ENCODE measurements at regions not wholly inside any gene's neighbourhood (a gene's known extent, or its start where the extent isn't known, plus 50 kb on each side); places are given as distances from the start of the nearest gene placed in this dataset.

GRCh38 chr2:234304950-234305349, 191.9 kb downstream of the ARL4C start:
- FAIRE-seq = no peak

- FAIRE-seq = no peak
Measured at GRCh38 chr2:234302664-234302991, 194.3 kb downstream of the ARL4C start.

GRCh38 chr2:234300932-234301823, 195.7 kb downstream of the ARL4C start:
- FAIRE-seq = no peak

GRCh38 chr2:234300391-234300925, 196.4 kb downstream of the ARL4C start:
- no peak for FAIRE-seq

DNA sequence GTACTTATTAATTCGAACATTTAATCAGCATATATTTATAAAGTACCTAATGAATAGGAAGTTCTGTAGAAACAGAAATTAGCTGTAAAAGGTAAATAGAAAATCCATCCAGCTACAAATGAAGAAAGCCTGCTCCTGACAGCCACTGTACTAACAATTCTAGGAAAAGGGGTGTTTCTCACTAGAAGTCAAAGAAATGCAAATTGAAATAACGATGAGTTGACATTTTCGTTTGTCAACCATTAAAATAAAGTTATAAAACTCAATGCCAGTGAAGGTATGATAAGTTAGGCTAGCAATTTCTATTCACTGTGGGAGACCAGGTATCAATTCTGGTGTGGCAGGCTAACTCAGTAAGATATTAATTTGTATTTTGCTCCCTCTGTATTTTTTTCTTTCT, 198.0 kb downstream of the ARL4C start:
- FAIRE-seq = no peak

GRCh38 chr2:234296991-234297390, 199.9 kb downstream of the ARL4C start:
- FAIRE-seq = no peak

DNA sequence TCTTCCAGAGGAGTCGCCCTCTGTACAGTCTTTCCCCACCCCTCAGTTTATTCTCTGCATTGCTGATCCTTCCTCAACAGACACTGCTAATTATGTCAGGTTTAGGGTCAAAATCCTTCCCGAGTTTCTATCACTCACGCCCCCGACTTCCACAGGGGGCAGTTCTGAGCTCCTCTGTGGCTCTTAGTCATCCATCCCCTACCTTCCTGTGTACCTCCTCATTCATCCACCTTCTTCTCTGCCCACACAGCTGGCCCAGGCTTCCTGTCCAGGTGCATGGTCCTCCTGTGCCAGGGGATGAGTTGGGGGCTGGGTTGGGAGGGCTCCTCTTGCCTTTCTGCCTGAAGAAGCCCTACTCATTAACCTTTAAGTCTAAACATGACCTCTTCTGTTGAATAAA, 202.9 kb downstream of the ARL4C start:
- no peak for FAIRE-seq

GRCh38 chr2:234292962-234293243, 204.0 kb downstream of the ARL4C start:
- FAIRE-seq = no peak

DNA sequence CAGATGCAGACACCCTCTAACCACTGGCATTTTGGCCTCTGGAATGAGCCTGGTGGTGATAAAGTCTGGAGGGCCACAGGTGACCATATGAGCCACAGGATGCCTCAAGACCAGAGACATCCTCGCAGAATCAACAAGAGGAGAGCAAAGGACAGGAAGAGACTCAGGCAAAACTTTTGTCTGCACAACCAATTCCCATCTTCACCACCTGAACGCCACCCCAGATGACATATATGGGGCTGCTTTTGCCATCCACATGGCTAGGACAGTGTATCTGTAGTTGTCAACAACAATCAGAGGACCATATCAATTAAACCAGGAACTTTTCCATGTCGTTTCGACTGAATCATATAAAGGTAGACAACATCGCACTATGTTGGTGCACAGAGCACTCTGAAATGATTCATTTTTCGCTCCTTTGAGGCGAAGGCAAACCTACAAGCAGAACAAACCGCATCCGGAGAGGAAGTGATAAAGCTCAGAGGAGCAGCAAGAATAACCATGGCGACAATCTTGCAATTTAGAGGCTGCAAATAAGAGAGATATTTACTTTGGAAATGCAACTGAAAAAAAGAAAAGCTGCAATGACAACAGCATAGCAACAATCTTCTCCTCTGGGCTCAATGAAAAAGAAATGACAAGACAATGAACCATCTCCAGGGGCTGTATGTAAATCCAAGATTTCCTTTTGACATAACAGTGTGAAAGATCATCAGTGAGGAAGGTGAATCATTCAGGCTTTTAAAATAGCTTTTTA, 204.5 kb downstream of the ARL4C start:
- FAIRE-seq = no peak

DNA sequence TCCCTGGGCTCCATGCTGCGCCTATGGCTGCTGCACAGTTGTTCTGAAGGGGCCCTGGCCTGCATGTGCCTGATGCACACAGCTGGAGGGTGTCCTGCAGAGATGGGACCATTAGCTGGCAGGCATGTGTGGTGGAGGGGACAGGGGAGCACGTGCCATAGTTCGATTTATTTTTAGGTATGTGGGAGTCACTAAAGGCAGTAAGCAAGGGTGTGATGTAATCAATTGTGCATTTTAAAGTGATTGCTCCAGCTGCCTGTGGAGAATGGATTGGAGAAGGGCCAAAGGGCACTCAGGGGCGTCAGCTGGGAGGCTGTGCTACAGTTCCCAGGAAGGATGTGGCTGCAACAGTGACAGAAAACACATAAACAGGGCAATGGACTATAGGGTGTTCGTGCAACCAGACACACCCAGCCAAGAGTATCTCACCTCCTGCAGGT, 205.1 kb downstream of the ARL4C start:
- no peak for FAIRE-seq

DNA sequence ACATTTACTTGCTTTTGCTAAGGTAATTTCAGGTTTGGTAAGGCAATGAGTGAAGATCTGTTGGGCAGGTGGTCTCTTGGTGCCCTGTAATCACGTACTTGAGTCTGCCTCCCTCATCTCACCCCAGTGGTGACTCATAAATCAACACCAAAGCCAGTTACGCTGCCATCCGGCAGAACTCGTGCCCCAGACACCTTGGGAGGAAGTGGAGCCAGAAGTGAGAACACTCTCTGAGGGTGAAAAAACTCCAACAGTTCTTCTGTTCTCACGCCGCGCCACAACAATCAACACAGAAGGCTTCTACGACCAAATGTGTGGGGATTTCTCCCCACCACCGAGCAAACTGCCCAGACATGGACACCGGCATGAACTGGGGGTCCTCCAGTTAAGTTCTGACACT, 206.2 kb downstream of the ARL4C start:
- no peak for FAIRE-seq

DNA sequence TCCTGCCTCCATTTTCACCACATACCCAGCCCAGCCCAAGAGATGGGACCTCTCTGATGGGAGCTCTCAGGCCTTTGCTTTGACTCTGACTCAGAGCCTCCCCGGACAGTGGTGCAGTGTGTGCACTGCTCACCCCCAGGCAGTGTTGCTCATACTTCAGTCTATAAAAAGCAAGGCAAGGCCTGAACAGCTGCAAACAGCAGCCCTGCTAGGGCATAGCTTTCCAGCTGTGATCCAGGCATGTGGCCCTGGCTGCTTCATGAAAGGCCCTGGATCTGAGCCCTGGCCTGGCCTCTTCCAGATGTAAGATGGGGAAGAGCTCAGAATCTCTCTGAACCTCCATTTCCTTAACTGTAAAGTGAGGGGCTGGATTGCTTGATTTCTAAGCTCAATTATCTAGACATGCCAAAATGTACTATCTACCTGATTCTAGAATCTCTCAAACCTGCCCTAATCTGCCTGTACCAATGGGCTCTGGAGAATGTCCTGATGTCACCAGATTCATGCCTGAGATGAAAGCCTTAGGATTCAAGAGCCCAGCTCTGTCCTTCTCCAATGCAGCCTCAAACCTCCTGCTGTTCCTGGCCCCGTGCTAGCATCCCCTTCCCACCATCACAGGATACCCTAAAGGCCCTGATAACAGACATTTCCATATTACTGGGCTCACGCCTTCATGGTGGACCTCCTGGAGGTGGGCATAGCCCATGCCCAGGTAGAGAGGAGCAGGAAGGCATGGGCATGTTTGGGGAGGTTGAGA, 206.9 kb downstream of the ARL4C start:
- FAIRE-seq = no peak

GRCh38 chr2:234288974-234289455, 207.9 kb downstream of the ARL4C start:
- FAIRE-seq = no peak

DNA sequence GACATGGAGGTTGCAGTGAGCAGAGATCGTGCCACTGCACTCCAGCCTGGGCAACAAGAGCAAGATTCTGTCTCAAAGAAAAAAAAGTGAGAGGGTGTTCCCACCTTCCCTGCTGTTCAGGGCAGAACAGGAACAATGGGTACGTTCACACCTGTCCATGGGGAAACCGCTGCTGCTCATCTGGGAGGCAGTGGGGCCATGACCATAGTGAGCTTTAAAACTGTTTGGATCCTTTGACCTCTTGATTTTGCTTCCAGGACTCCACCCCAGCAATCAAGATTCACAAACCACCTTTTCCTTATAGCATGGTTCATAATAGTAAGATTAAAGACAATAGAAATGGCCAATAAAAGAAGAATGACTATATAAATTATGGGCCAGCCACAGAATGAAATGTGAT, 209.2 kb downstream of the ARL4C start:
- FAIRE-seq = no peak

- no peak for FAIRE-seq
Measured at GRCh38 chr2:234286956-234287355, 209.9 kb downstream of the ARL4C start.

DNA sequence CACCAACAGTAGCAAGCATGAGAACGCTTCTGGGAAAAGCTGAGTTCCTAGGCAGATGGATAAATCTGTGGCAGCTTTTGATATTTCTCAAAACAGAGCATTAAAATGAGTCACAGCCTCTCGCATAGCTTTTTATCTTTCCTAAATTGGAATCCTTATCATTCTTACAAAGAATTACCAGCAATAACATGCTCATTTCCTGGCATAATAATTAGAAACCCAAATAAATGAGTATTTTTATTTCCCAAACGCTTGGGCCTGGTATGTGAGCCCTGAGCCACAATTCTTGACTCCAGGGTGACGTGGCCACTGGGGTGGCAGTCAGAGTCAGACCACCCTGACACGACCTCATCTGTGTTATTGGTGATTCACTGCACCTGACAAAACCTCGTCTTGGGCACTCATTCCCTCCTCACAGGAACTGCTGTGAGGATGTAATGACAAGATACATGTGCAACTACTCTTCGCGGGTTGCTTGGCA, 210.7 kb downstream of the ARL4C start:
- FAIRE-seq = no peak

- FAIRE-seq = no peak
Measured at GRCh38 chr2:234285541-234285940, 211.3 kb downstream of the ARL4C start.

DNA sequence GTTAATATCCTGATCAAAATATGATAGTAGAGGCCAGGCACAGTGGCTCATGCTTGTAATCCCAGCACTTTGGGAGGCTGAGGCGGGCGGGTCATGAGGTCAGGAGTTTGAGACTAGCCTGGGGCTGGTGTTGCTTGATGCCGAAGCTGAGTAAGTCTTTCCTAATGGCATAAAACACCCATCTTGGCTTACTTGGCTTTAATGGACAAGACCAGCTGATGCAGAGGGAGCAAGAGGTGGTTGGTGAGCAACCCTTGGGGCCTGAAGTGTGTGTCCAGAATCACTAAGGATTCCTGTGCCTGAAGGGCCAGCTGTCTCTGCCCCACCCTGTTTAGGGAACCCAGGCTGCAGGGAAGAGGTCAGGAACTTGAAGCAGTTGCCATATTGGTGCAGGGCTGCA, 217.2 kb downstream of the ARL4C start:
- no peak for FAIRE-seq

GRCh38 chr2:234278556-234279255, 218.2 kb downstream of the ARL4C start:
- FAIRE-seq = no peak

DNA sequence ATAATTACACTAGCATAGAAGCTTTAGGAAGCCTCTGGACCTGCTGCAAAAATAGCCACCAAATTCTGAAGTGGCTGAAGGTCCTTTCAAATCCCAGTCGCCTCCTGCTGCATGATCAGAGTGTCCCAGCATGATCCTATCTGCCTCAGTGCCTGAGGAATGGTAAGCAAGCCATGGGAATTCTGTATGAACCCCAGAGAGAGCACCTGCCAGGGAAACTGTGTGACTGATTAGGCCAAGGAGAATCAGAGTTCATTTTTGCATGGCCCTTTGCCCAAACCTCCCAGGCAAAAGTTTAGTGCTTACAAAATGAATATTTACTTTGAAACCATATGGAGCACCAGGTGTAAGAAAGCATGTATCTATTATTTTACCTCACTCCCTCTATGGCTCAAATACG, 221.4 kb downstream of the ARL4C start:
- FAIRE-seq = no peak

GRCh38 chr2:234273887-234274584, 222.8 kb downstream of the ARL4C start:
- FAIRE-seq = no peak

Measured in colon (tissue), 2 donors.